Pancreas (tissue), 10 donors: ENCODE measurements at regions not wholly inside any gene's neighbourhood (a gene's known extent, or its start where the extent isn't known, plus 50 kb on each side); places are given as distances from the start of the nearest gene placed in this dataset.
"Not testable (repeated sequence)": the region's sequence is repeated elsewhere in the genome, so short reads cannot be mapped to it uniquely, and the experiment has no call there.

Experiments
- ATAC-seq, 4 donors: fragments of 200-7000 bp; cut with Tn5 transposase; one replicate each; pipeline versions ENCODE4 v1.8.0 to v1.9.1; 2020; ENCODE audit warnings: mild to moderate bottlenecking in 4 of 4, moderate library complexity in 4 of 4
- DNase-seq, 6 donors: peaks; one replicate each; pipeline ENCODE4 v3.0.0-alpha.2; 2020
- FAIRE-seq: peaks from 2 replicates; lab custom pipeline; 2012; peaks lifted over from hg19 to GRCh38; lab: Jason Lieb, UNC
- H3K27ac ChIP-seq, 4 donors: fragments of 200-600 bp; sonication (generic); 1 replicate in 3 of 4; 2 replicates in 1 of 4; pipeline versions ENCODE4 v1.5.0 to v1.8.0; 2020
- H3K27me3 ChIP-seq, 4 donors: fragments of 200-600 bp; one replicate each; pipeline ENCODE4 v1.8.0; 2021
- H3K36me3 ChIP-seq, 3 donors: fragments of 200-600 bp; sonication (generic) in 1 of 3; one replicate each; pipeline versions ENCODE4 v1.5.0 to v1.8.0; 2020 to 2021
- H3K4me1 ChIP-seq, 3 donors: fragments of 200-600 bp; one replicate each; pipeline ENCODE4 v1.8.0; 2021
- H3K4me3 ChIP-seq, 4 donors: fragments of 200-600 bp; sonication (generic) in 2 of 4; one replicate each; pipeline versions ENCODE4 v1.5.0 to v1.8.0; 2020 to 2021
- H3K9me3 ChIP-seq, 4 donors: fragments of 200-600 bp; one replicate each; pipeline ENCODE4 v1.8.0; 2021
- CTCF ChIP-seq, 4 donors: fragments of 200-600 bp; sonication (generic) in 3 of 4; IDR thresholded peaks; one replicate each; pipeline versions ENCODE4 v1.5.0 to v1.8.0; 2021; ENCODE audit warnings: antibody characterized with exemption in 4 of 4
- WGBS, 2 donors: extraction: QIAGEN DNeasy Blood & Tissue Kit; methylation state at CpG; one replicate each; pipeline ENCODE4 v1.1.7; 2013; 5-methylcytosine and 5-hydroxymethylcytosine counted together
- intact Hi-C, 3 donors: fragments of 100-400 bp; cut with DNase I; formaldehyde crosslinking; loops; one replicate each; pipeline versions ENCODE4 v1.11.1 to v1.14.2; 2022
- donor health status: healthy with polysubstance abuse.
- donor health status: DM: no; HTN: no; CAD: no; lungs with moderate emphysema.
- donor health status: DM: no; HTN: no; CAD: no.
- donor health status: control.
- donor health status: control.
- donor health status: Bipolar disorder and iron deficiency.
- donor health status: DM: yes; HTN: yes; CAD: no.
- donor health status: DM: no; HTN: no; CAD: no.
- donor health status: DM: no; HTN: no; CAD: no.
- donor health status: DM: yes; HTN: yes; CAD: no.

GRCh38 chr6:9039258-9039657, 603.9 kb upstream of the SLC35B3 start:
- no peak for DNase-seq
- FAIRE-seq, result no peak
- Histone ChIP-seq H3K27me3 (no peaks in the 10 kb centered on the region), H3K4me1 (no peaks in the 10 kb centered on the region), H3K36me3 (no peaks in the 10 kb centered on the region), H3K27ac (no peak overlapping the region), H3K4me3 (no peak overlapping the region), H3K9me3 (no peaks in the 10 kb centered on the region)
- WGBS, 2 donors, result 70 to 87% methylated on average over 6 of the region's 6 CpGs
- ATAC-seq, result no peak
- no peak for TF ChIP-seq CTCF (IDR thresholded peaks at IDR 0.05)
- intact Hi-C loops, result no loop called here

- H3K4me1 ChIP-seq, result no peaks in the 10 kb centered on the region
- no peak for FAIRE-seq
- no peaks in the 10 kb centered on the region for H3K36me3 ChIP-seq
- H3K27ac ChIP-seq, result no peak overlapping the region
- no peaks in the 10 kb centered on the region for H3K27me3 ChIP-seq
- TF ChIP-seq CTCF (IDR thresholded peaks at IDR 0.05), result no peak
- no peak for DNase-seq
- 61 to 77% methylated on average over 1 of the region's 1 CpG for WGBS, 2 donors
- intact Hi-C loops, result no loop called here
- ATAC-seq, result no peak
- no peak overlapping the region for H3K4me3 ChIP-seq
- no peaks in the 10 kb centered on the region for H3K9me3 ChIP-seq
Measured at GRCh38 chr6:9028086-9028485, 592.7 kb upstream of the SLC35B3 start.

- no peak for ATAC-seq
- 69 to 78% methylated on average over 4 of the region's 4 CpGs for WGBS, 2 donors
- Histone ChIP-seq H3K9me3 (no peaks in the 10 kb centered on the region), H3K27me3 (no peaks in the 10 kb centered on the region), H3K27ac (no peak overlapping the region), H3K36me3 (no peaks in the 10 kb centered on the region), H3K4me1 (no peaks in the 10 kb centered on the region), H3K4me3 (no peak overlapping the region)
- no peak for FAIRE-seq
- TF ChIP-seq CTCF (IDR thresholded peaks at IDR 0.05), result no peak
- intact Hi-C loops, result no loop called here
- DNase-seq, result no peak
Measured at GRCh38 chr6:9025796-9026394, 590.5 kb upstream of the SLC35B3 start.

- Histone ChIP-seq H3K36me3 (no peaks in the 10 kb centered on the region), H3K9me3 (no peaks in the 10 kb centered on the region), H3K27me3 (no peaks in the 10 kb centered on the region), H3K4me3 (no peak overlapping the region), H3K4me1 (no peaks in the 10 kb centered on the region), H3K27ac (no peak overlapping the region)
- FAIRE-seq (no peak), DNase-seq (no peak), ATAC-seq (no peak)
- no peak for TF ChIP-seq CTCF (IDR thresholded peaks at IDR 0.05)
- intact Hi-C loops, result no loop called here
- WGBS, 2 donors, result 73 to 76% methylated on average over 13 of the region's 13 CpGs
Measured at GRCh38 chr6:9025228-9025627, 589.9 kb upstream of the SLC35B3 start.

GRCh38 chr6:9024246-9024645, 588.9 kb upstream of the SLC35B3 start:
- peak in 1 of 6 donors; percentile 61 for DNase-seq
- H3K27me3 ChIP-seq, intact Hi-C loops, H3K36me3 ChIP-seq, H3K4me3 ChIP-seq, H3K9me3 ChIP-seq, H3K27ac ChIP-seq, FAIRE-seq, H3K4me1 ChIP-seq, ATAC-seq: not testable (repeated sequence)
- WGBS, 2 donors, result 75 to 91% methylated on average over 28 to 38 of the region's 38 CpGs
